Gastroesophageal sphincter (tissue), 4 donors: ENCODE measurements at regions not wholly inside any gene's neighbourhood (a gene's known extent, or its start where the extent isn't known, plus 50 kb on each side); places are given as distances from the start of the nearest gene placed in this dataset.

Source experiments
- ATAC-seq: fragments of 150-250 bp; one replicate; pipeline ENCODE4 v1.9.1; 2016; ENCODE audit warnings: mild to moderate bottlenecking, moderate library complexity
- H3K27ac ChIP-seq, 4 donors: fragments of 200-600 bp; sonication (generic) in 3 of 4; 1 replicate in 3 of 4; 2 replicates in 1 of 4; pipeline ENCODE4 v1.5.1; 2016 to 2019
- H3K27me3 ChIP-seq: fragments of 200-600 bp; sonication (generic); one replicate; pipeline ENCODE4 v1.5.1; 2019
- H3K36me3 ChIP-seq, 2 donors: fragments of 200-600 bp; sonication (generic); one replicate each; pipeline ENCODE4 v1.5.1; 2019; ENCODE audit warnings: control low read depth in 1 of 2
- H3K4me1 ChIP-seq, 3 donors: fragments of 200-600 bp; sonication (generic); 1 replicate in 2 of 3; 2 replicates in 1 of 3; pipeline ENCODE4 v1.5.1; 2016 to 2019; ENCODE audit warnings: control low read depth in 2 of 3
- H3K4me3 ChIP-seq, 2 donors: fragments of 200-600 bp; sonication (generic); one replicate each; pipeline ENCODE4 v1.5.1; 2019; ENCODE audit warnings: mild to moderate bottlenecking in 1 of 2, moderate library complexity in 1 of 2
- H3K9me3 ChIP-seq, 3 donors: fragments of 200-600 bp; sonication (generic); one replicate each; pipeline ENCODE4 v1.5.1; 2017 to 2019; ENCODE audit warnings: control low read depth in 2 of 3
- CTCF ChIP-seq, 4 experiments: fragments of 200-600 bp in 2 of 4; fragments of 450-650 bp in 2 of 4; sonication (generic) in 1 of 4; IDR thresholded peaks; one replicate each; pipeline ENCODE4 v1.5.1; 2017 to 2019; ENCODE audit warnings: antibody characterized with exemption in 4 of 4, mild to moderate bottlenecking in 2 of 4, moderate library complexity in 2 of 4
- EP300 ChIP-seq: sonication (generic); formaldehyde crosslinking; IDR thresholded peaks from one replicate; pipeline ENCODE4 v1.6.1; 2017; ENCODE audit warnings: antibody characterized with exemption, mild to moderate bottlenecking
- POLR2A ChIP-seq, 2 donors: fragments of 450-650 bp; IDR thresholded peaks; one replicate each; pipeline ENCODE4 v1.6.1; 2017; ENCODE audit warnings: antibody characterized with exemption in 2 of 2, mild to moderate bottlenecking in 2 of 2, moderate library complexity in 1 of 2
- POLR2AphosphoS5 ChIP-seq: sonication (generic); formaldehyde crosslinking; IDR thresholded peaks from one replicate; pipeline ENCODE4 v1.6.1; 2017; ENCODE audit warnings: antibody characterized with exemption
- WGBS, 2 donors: methylation state at CpG; one replicate each; pipeline ENCODE4 v1.1.5; 2018; ENCODE audit warnings: low coverage in 1 of 2; 5-methylcytosine and 5-hydroxymethylcytosine counted together

- WGBS, 2 donors = 84 to 100% methylated on average over 1 to 3 of the region's 3 CpGs
- Histone ChIP-seq H3K36me3 (no peaks in the 10 kb centered on the region), H3K4me1 (peaks cover 0 to 26% (median 13%) of the 10 kb centered on the region in 3 donors), H3K27ac (no peak overlapping the region), H3K4me3 (no peak overlapping the region), H3K27me3 (no peaks in the 10 kb centered on the region), H3K9me3 (no peaks in the 10 kb centered on the region)
- no peak for ATAC-seq
- TF ChIP-seq EP300 (no peak), CTCF (IDR thresholded peaks at IDR 0.05) (no peak), POLR2AphosphoS5 (no peak), POLR2A (IDR thresholded peaks at IDR 0.05) (no peak)
Measured at GRCh38 chr6:44569131-44569530, 181.6 kb downstream of the CDC5L start.

GRCh38 chr6:44569931-44570385, 182.5 kb downstream of the CDC5L start:
- Histone ChIP-seq H3K27me3 (no peaks in the 10 kb centered on the region), H3K9me3 (no peaks in the 10 kb centered on the region), H3K36me3 (no peaks in the 10 kb centered on the region), H3K27ac (peak overlapping the region in 3 of 4 donors; percentile 44 to 52 (median 51)), H3K4me1 (peaks cover 0 to 26% (median 13%) of the 10 kb centered on the region in 3 donors), H3K4me3 (peak overlapping the region in 1 of 2 donors; percentile 12)
- WGBS, 2 donors = 0 to 19% methylated on average over 3 to 4 of the region's 7 CpGs
- TF ChIP-seq POLR2AphosphoS5 (no peak), EP300 (no peak), CTCF (IDR thresholded peaks at IDR 0.05) (no peak), POLR2A (IDR thresholded peaks at IDR 0.05) (no peak)
- ATAC-seq = peak; percentile 67

GRCh38 chr6:44571510-44571909, 184.0 kb downstream of the CDC5L start:
- no peak for ATAC-seq
- Histone ChIP-seq H3K27me3 (no peaks in the 10 kb centered on the region), H3K9me3 (no peaks in the 10 kb centered on the region), H3K4me1 (peaks cover 0 to 26% (median 13%) of the 10 kb centered on the region in 3 donors), H3K36me3 (no peaks in the 10 kb centered on the region), H3K4me3 (no peak overlapping the region), H3K27ac (no peak overlapping the region)
- WGBS, 2 donors = 100% methylated on average over 1 of the region's 1 CpG; no CpG with 5 or more reads in 1 of the 2 donors
- no peak for TF ChIP-seq POLR2A (IDR thresholded peaks at IDR 0.05)

- Histone ChIP-seq H3K36me3 (no peaks in the 10 kb centered on the region), H3K4me1 (peaks cover 0 to 26% (median 13%) of the 10 kb centered on the region in 3 donors), H3K27me3 (no peaks in the 10 kb centered on the region), H3K4me3 (no peak overlapping the region), H3K27ac (no peak overlapping the region), H3K9me3 (no peaks in the 10 kb centered on the region)
- ATAC-seq = no peak
- TF ChIP-seq CTCF (IDR thresholded peaks at IDR 0.05) (no peak), POLR2AphosphoS5 (no peak), POLR2A (IDR thresholded peaks at IDR 0.05) (no peak), EP300 (no peak)
Measured at GRCh38 chr6:44572346-44572745, 184.8 kb downstream of the CDC5L start.

- no peak for TF ChIP-seq POLR2AphosphoS5
- no peak for TF ChIP-seq POLR2A (IDR thresholded peaks at IDR 0.05)
- no peak for TF ChIP-seq CTCF (IDR thresholded peaks at IDR 0.05)
- no peak for TF ChIP-seq EP300
- ATAC-seq = no peak
- Histone ChIP-seq H3K4me3 (no peak overlapping the region), H3K27me3 (no peaks in the 10 kb centered on the region), H3K27ac (no peak overlapping the region), H3K36me3 (no peaks in the 10 kb centered on the region), H3K9me3 (no peaks in the 10 kb centered on the region), H3K4me1 (peaks cover 0 to 3% (median under 1%) of the 10 kb centered on the region in 3 donors)
Measured at GRCh38 chr6:44575644-44576043, 188.1 kb downstream of the CDC5L start.
